ENCODE measurements at regions not wholly inside any gene's neighbourhood (a gene's known extent, or its start where the extent isn't known, plus 50 kb on each side); places are given as distances from the start of the nearest gene placed in this dataset.

DNA sequence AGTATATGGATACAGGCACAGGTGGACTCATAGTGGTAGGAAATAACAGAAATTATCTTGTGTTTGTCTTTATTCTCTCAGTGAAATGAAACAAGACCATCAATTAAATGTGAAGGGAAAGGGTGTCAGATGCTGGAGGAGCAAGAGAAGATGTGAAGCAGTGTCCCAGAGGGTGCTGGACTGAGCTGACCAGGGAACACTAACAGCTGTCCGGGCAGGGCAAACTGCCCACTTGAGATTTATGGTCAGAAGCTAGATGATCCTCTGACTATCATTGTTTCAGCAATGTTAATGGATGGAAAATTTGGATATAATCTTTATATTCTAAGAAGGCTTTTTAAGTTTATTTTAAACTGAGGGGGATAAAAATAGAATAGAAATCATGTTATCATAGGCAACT, 267.2 kb upstream of the SLC7A11 start:
- Histone ChIP-seq H4K8ac (ENCODE audit: low read depth, low read length) (no peak overlapping the region), H3K79me1 (ENCODE audit: low read depth, low read length) (no peaks in the 10 kb centered on the region), H3K36me3 (replicated peaks in 1 of 2; ENCODE audit: control insufficient read depth in 2 of 2, insufficient read depth in 2 of 2, low read length in 2 of 2) (no peaks in the 10 kb centered on the region)

DNA sequence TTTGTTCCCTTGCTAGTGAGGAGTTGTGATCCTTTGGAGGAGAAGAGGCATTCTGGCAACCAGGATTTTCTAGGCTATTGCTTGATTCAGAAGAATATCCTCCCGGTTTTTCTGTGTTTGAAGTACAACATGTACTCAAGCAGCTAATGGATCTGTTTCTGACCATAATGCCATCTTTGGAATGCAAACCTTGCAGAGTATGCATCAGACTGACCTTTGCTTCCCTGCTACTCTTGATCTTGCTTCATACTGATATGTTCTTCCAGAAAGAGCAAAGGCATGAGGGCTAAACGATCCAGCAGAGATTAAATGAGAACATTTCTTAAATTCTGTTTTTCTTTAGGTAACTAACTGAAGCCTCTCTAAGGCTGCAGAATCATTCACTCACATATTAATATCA, 265.4 kb upstream of the SLC7A11 start:
- no peak overlapping the region for H3K4me2 ChIP-seq (ENCODE audit: insufficient read depth, low read length, poor library complexity, severe bottlenecking)
- no CpG with 5 or more reads among the region's 2 CpGs for WGBS, 2 donors (ENCODE audit: extremely low coverage in 2 of 2, insufficient read length in 2 of 2, insufficient replicate concordance in 1 of 2)
- no peaks in the 10 kb centered on the region for H3K4me1 ChIP-seq (ENCODE audit: control insufficient read depth in 2 of 2, insufficient read depth in 1 of 2, low read depth in 1 of 2, low read length in 2 of 2)
- H3K18ac ChIP-seq (ENCODE audit: low read length): no peak overlapping the region
- H3K9me3 ChIP-seq (replicated peaks in 1 of 2; ENCODE audit: control insufficient read depth in 2 of 2, insufficient read depth in 1 of 2, low read depth in 1 of 2, low read length in 2 of 2): no peaks in the 10 kb centered on the region
- no peak overlapping the region for H3K4ac ChIP-seq (ENCODE audit: low read length)
- DNase-seq (ENCODE audit: low spot score): no peak
- H3K27ac ChIP-seq (replicated peaks; ENCODE audit: low read length): no peak overlapping the region
- H2AFZ ChIP-seq (ENCODE audit: low read length): no peak overlapping the region
- H2BK12ac ChIP-seq (ENCODE audit: low read length): no peak overlapping the region
- no peak overlapping the region for H4K8ac ChIP-seq (ENCODE audit: low read depth, low read length)
- no peaks in the 10 kb centered on the region for H3K36me3 ChIP-seq (replicated peaks in 1 of 2; ENCODE audit: control insufficient read depth in 2 of 2, insufficient read depth in 2 of 2, low read length in 2 of 2)
- no peak overlapping the region for H2BK15ac ChIP-seq (ENCODE audit: low read length)
- H3K4me3 ChIP-seq (ENCODE audit: low read length in 2 of 2): no peak overlapping the region
- H2AK5ac ChIP-seq (ENCODE audit: low read depth, low read length): no peak overlapping the region
- H3K9ac ChIP-seq (ENCODE audit: low read depth, low read length, poor library complexity): no peak overlapping the region
- no peak overlapping the region for H3K23ac ChIP-seq (ENCODE audit: low read depth, low read length, poor library complexity)
- H2BK120ac ChIP-seq (ENCODE audit: low read depth, low read length): no peak overlapping the region
- no peak overlapping the region for H3K14ac ChIP-seq (ENCODE audit: low read length)
- no peaks in the 10 kb centered on the region for H3K79me1 ChIP-seq (ENCODE audit: low read depth, low read length)
- no peak overlapping the region for H4K91ac ChIP-seq (ENCODE audit: low read depth, low read length, poor library complexity)
- no peaks in the 10 kb centered on the region for H3K27me3 ChIP-seq (ENCODE audit: control insufficient read depth in 3 of 3, insufficient read depth in 3 of 3, low read depth in 1 of 3, low read length in 3 of 3)
- H2BK5ac ChIP-seq (ENCODE audit: low read length): no peak overlapping the region

More for the DNA sequence above, 267.2 kb upstream of the SLC7A11 start:
- Histone ChIP-seq H3K4ac (ENCODE audit: low read length) (no peak overlapping the region), H2BK5ac (ENCODE audit: low read length) (no peak overlapping the region), H2BK12ac (ENCODE audit: low read length) (no peak overlapping the region), H3K9ac (ENCODE audit: low read depth, low read length, poor library complexity) (no peak overlapping the region), H2BK15ac (ENCODE audit: low read length) (no peak overlapping the region), H3K27me3 (ENCODE audit: control insufficient read depth in 3 of 3, insufficient read depth in 3 of 3, low read depth in 1 of 3, low read length in 3 of 3) (no peaks in the 10 kb centered on the region), H2AFZ (ENCODE audit: low read length) (no peak overlapping the region), H3K18ac (ENCODE audit: low read length) (no peak overlapping the region), H3K23ac (ENCODE audit: low read depth, low read length, poor library complexity) (no peak overlapping the region), H3K4me2 (ENCODE audit: insufficient read depth, low read length, poor library complexity, severe bottlenecking) (no peak overlapping the region), H3K4me3 (ENCODE audit: low read length in 2 of 2) (no peak overlapping the region), H3K4me1 (ENCODE audit: control insufficient read depth in 2 of 2, insufficient read depth in 1 of 2, low read depth in 1 of 2, low read length in 2 of 2) (no peaks in the 10 kb centered on the region), H3K14ac (ENCODE audit: low read length) (no peak overlapping the region), H3K9me3 (replicated peaks in 1 of 2; ENCODE audit: control insufficient read depth in 2 of 2, insufficient read depth in 1 of 2, low read depth in 1 of 2, low read length in 2 of 2) (no peaks in the 10 kb centered on the region), H2AK5ac (ENCODE audit: low read depth, low read length) (no peak overlapping the region), H2BK120ac (ENCODE audit: low read depth, low read length) (no peak overlapping the region), H4K91ac (ENCODE audit: low read depth, low read length, poor library complexity) (no peak overlapping the region), H3K27ac (replicated peaks; ENCODE audit: low read length) (no peak overlapping the region)
- WGBS, 2 donors (ENCODE audit: extremely low coverage in 2 of 2, insufficient read length in 2 of 2, insufficient replicate concordance in 1 of 2): no CpG with 5 or more reads among the region's 1 CpG
- no peak for DNase-seq (ENCODE audit: low spot score)

DNA sequence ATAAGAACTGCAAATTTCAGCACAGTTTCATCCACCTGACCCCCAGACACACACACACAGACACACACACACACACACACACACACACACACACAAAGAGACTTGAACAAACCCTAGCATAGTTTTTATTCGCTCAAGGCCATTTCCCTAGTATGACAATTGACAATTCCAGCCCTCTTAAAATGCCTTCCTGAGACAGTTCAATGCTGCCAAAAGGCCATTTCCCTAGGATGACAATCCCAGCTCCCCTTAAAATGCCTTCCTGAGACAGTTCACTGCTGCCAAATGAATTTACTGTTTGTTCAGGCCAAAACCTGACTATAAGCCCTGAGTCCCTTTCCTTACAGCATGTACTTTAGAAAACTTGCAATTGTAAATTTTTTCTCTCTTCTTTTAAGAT, 259.5 kb upstream of the SLC7A11 start:
- Histone ChIP-seq H3K27ac (replicated peaks; ENCODE audit: low read length) (no peak overlapping the region), H2BK120ac (ENCODE audit: low read depth, low read length) (no peak overlapping the region), H3K23ac (ENCODE audit: low read depth, low read length, poor library complexity) (no peak overlapping the region), H3K79me1 (ENCODE audit: low read depth, low read length) (no peaks in the 10 kb centered on the region), H2AFZ (ENCODE audit: low read length) (no peak overlapping the region), H3K4me3 (ENCODE audit: low read length in 2 of 2) (no peak overlapping the region), H2BK5ac (ENCODE audit: low read length) (no peak overlapping the region), H3K9me3 (replicated peaks in 1 of 2; ENCODE audit: control insufficient read depth in 2 of 2, insufficient read depth in 1 of 2, low read depth in 1 of 2, low read length in 2 of 2) (no peaks in the 10 kb centered on the region), H3K27me3 (ENCODE audit: control insufficient read depth in 3 of 3, insufficient read depth in 3 of 3, low read depth in 1 of 3, low read length in 3 of 3) (no peaks in the 10 kb centered on the region), H3K36me3 (replicated peaks in 1 of 2; ENCODE audit: control insufficient read depth in 2 of 2, insufficient read depth in 2 of 2, low read length in 2 of 2) (no peaks in the 10 kb centered on the region), H2BK12ac (ENCODE audit: low read length) (no peak overlapping the region), H2AK5ac (ENCODE audit: low read depth, low read length) (no peak overlapping the region), H3K4me2 (ENCODE audit: insufficient read depth, low read length, poor library complexity, severe bottlenecking) (no peak overlapping the region), H3K18ac (ENCODE audit: low read length) (no peak overlapping the region), H2BK15ac (ENCODE audit: low read length) (no peak overlapping the region), H4K8ac (ENCODE audit: low read depth, low read length) (no peak overlapping the region), H3K9ac (ENCODE audit: low read depth, low read length, poor library complexity) (no peak overlapping the region), H3K14ac (ENCODE audit: low read length) (no peak overlapping the region), H4K91ac (ENCODE audit: low read depth, low read length, poor library complexity) (no peak overlapping the region), H3K4ac (ENCODE audit: low read length) (no peak overlapping the region), H3K4me1 (ENCODE audit: control insufficient read depth in 2 of 2, insufficient read depth in 1 of 2, low read depth in 1 of 2, low read length in 2 of 2) (no peaks in the 10 kb centered on the region)
- WGBS, 2 donors (ENCODE audit: extremely low coverage in 2 of 2, insufficient read length in 2 of 2, insufficient replicate concordance in 1 of 2): no CpG with 5 or more reads among the region's 1 CpG
- DNase-seq (ENCODE audit: low spot score): no peak

DNA sequence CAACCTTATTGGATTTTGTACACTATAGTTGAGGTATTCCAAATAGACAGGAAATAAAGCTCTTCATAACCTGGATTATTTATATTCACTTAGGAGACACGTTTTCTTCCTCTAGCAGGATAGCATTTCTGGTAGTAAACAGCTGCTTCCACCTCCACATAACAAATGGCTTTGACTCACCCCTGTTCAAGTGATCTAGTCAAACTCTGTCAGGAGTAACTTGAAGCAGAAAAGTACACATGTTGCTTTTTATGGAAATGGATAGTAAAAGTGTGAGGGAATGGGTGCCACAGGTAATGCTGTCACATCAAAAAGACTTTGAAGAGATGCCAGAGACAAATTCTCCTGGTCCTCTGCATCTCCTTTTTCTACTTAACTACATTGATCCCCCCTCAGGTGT, 258.7 kb upstream of the SLC7A11 start:
- no peak overlapping the region for H3K14ac ChIP-seq (ENCODE audit: low read length)
- H3K4me3 ChIP-seq (ENCODE audit: low read length in 2 of 2): no peak overlapping the region
- H3K4ac ChIP-seq (ENCODE audit: low read length): no peak overlapping the region
- no peak overlapping the region for H2AK5ac ChIP-seq (ENCODE audit: low read depth, low read length)
- no peak overlapping the region for H3K27ac ChIP-seq (replicated peaks; ENCODE audit: low read length)
- no peak overlapping the region for H2BK15ac ChIP-seq (ENCODE audit: low read length)
- no peak overlapping the region for H2AFZ ChIP-seq (ENCODE audit: low read length)
- H4K91ac ChIP-seq (ENCODE audit: low read depth, low read length, poor library complexity): no peak overlapping the region
- H4K8ac ChIP-seq (ENCODE audit: low read depth, low read length): no peak overlapping the region
- H3K4me1 ChIP-seq (ENCODE audit: control insufficient read depth in 2 of 2, insufficient read depth in 1 of 2, low read depth in 1 of 2, low read length in 2 of 2): no peaks in the 10 kb centered on the region
- no peak overlapping the region for H2BK120ac ChIP-seq (ENCODE audit: low read depth, low read length)
- DNase-seq (ENCODE audit: low spot score): no peak
- no peak overlapping the region for H2BK5ac ChIP-seq (ENCODE audit: low read length)
- no peak overlapping the region for H3K9ac ChIP-seq (ENCODE audit: low read depth, low read length, poor library complexity)
- H2BK12ac ChIP-seq (ENCODE audit: low read length): no peak overlapping the region
- no peak overlapping the region for H3K18ac ChIP-seq (ENCODE audit: low read length)
- H3K23ac ChIP-seq (ENCODE audit: low read depth, low read length, poor library complexity): no peak overlapping the region
- no peaks in the 10 kb centered on the region for H3K36me3 ChIP-seq (replicated peaks in 1 of 2; ENCODE audit: control insufficient read depth in 2 of 2, insufficient read depth in 2 of 2, low read length in 2 of 2)
- H3K27me3 ChIP-seq (ENCODE audit: control insufficient read depth in 3 of 3, insufficient read depth in 3 of 3, low read depth in 1 of 3, low read length in 3 of 3): no peaks in the 10 kb centered on the region
- WGBS, 2 donors (ENCODE audit: extremely low coverage in 2 of 2, insufficient read length in 2 of 2, insufficient replicate concordance in 1 of 2): no CpG with 5 or more reads among the region's 1 CpG
- H3K9me3 ChIP-seq (replicated peaks in 1 of 2; ENCODE audit: control insufficient read depth in 2 of 2, insufficient read depth in 1 of 2, low read depth in 1 of 2, low read length in 2 of 2): no peaks in the 10 kb centered on the region
- H3K79me1 ChIP-seq (ENCODE audit: low read depth, low read length): no peaks in the 10 kb centered on the region
- no peak overlapping the region for H3K4me2 ChIP-seq (ENCODE audit: insufficient read depth, low read length, poor library complexity, severe bottlenecking)

Measured in neuronal stem cell (in vitro differentiated cells).